DOHH2 (cell line): ENCODE measurements at regions not wholly inside any gene's neighbourhood (a gene's known extent, or its start where the extent isn't known, plus 50 kb on each side); places are given as distances from the start of the nearest gene placed in this dataset.

Experiments used
- EZH2phosphoT487 ChIP-seq: fragments of 200-600 bp; sonication (generic); IDR thresholded peaks from 2 replicates; pipeline ENCODE4 v1.6.1; 2017; ENCODE audit warnings: borderline replicate concordance, mild to moderate bottlenecking, antibody characterized with exemption, low read length, moderate library complexity, mixed read lengths
- TF ChIP-seq, protein P1 (sequence below): fragments of 200-600 bp; sonication (generic); IDR thresholded peaks from one replicate; pipeline ENCODE4 v1.5.1; 2014; ENCODE audit warnings: antibody characterized with exemption, mild to moderate bottlenecking, low read depth, low read length; ENCODE audit not compliant: poor library complexity, severe bottlenecking

DNA sequence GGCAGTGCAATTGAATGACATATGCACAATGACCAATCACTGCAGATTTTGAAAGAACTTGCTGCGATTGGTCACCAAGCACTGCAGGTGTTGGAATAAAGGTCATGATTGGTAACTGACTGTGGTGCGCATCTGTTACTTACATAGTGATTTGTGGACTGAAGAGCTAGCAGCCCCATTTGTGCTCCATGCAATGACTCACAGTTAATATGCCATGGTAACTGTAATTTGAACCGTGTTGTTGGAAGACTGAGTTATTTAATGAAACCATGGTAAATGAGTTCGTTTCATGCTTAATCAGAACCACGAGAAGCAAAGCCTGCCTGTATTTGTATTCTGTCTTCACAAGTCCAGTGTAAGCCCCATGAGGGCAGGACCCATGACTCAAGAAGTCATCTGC is 220.5 kb downstream of the TJP1 start:
- TF ChIP-seq, protein P1, sequence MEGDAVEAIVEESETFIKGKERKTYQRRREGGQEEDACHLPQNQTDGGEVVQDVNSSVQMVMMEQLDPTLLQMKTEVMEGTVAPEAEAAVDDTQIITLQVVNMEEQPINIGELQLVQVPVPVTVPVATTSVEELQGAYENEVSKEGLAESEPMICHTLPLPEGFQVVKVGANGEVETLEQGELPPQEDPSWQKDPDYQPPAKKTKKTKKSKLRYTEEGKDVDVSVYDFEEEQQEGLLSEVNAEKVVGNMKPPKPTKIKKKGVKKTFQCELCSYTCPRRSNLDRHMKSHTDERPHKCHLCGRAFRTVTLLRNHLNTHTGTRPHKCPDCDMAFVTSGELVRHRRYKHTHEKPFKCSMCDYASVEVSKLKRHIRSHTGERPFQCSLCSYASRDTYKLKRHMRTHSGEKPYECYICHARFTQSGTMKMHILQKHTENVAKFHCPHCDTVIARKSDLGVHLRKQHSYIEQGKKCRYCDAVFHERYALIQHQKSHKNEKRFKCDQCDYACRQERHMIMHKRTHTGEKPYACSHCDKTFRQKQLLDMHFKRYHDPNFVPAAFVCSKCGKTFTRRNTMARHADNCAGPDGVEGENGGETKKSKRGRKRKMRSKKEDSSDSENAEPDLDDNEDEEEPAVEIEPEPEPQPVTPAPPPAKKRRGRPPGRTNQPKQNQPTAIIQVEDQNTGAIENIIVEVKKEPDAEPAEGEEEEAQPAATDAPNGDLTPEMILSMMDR: no peak
- no peak for TF ChIP-seq EZH2phosphoT487
